ENCODE measurements at regions not wholly inside any gene's neighbourhood (a gene's known extent, or its start where the extent isn't known, plus 50 kb on each side); places are given as distances from the start of the nearest gene placed in this dataset.

GRCh38 chrY:19262310-19262709, 482.2 kb downstream of the KDM5D start:
- Histone ChIP-seq H3K9me3 (no peaks in the 10 kb centered on the region), H3K4me3 (no peak overlapping the region), H3K27me3 (replicated peaks; ENCODE audit: insufficient read depth) (no peaks in the 10 kb centered on the region), H3K4me1 (replicated peaks) (no peaks in the 10 kb centered on the region), H3K27ac (no peak overlapping the region), H3K36me3 (no peaks in the 10 kb centered on the region)
- TF ChIP-seq POLR2AphosphoS5 (IDR thresholded peaks at IDR 0.05) = no peak
- TF ChIP-seq POLR2A (IDR thresholded peaks at IDR 0.05) = no peak
- TF ChIP-seq, protein P1, sequence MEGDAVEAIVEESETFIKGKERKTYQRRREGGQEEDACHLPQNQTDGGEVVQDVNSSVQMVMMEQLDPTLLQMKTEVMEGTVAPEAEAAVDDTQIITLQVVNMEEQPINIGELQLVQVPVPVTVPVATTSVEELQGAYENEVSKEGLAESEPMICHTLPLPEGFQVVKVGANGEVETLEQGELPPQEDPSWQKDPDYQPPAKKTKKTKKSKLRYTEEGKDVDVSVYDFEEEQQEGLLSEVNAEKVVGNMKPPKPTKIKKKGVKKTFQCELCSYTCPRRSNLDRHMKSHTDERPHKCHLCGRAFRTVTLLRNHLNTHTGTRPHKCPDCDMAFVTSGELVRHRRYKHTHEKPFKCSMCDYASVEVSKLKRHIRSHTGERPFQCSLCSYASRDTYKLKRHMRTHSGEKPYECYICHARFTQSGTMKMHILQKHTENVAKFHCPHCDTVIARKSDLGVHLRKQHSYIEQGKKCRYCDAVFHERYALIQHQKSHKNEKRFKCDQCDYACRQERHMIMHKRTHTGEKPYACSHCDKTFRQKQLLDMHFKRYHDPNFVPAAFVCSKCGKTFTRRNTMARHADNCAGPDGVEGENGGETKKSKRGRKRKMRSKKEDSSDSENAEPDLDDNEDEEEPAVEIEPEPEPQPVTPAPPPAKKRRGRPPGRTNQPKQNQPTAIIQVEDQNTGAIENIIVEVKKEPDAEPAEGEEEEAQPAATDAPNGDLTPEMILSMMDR (IDR thresholded peaks at IDR 0.05) = no peak
- DNase-seq (ENCODE audit: low spot score) = no peak
- intact Hi-C loops (cut with DNase I) = no loop called here
- 61% methylated on average over 2 of the region's 2 CpGs for WGBS

GRCh38 chrY:19232276-19232994, 458.9 kb upstream of the HSFY2 start:
- no peak overlapping the region for H3K27ac ChIP-seq
- no peaks in the 10 kb centered on the region for H3K9me3 ChIP-seq
- no peak for TF ChIP-seq POLR2AphosphoS5 (IDR thresholded peaks at IDR 0.05)
- TF ChIP-seq, protein P1 (IDR thresholded peaks at IDR 0.05) = no peak
- no peak for TF ChIP-seq POLR2A (IDR thresholded peaks at IDR 0.05)
- intact Hi-C loops (cut with DNase I) = no loop called here
- H3K4me1 ChIP-seq (replicated peaks) = no peaks in the 10 kb centered on the region
- H3K36me3 ChIP-seq = no peaks in the 10 kb centered on the region
- no peak overlapping the region for H3K4me3 ChIP-seq
- no peak for DNase-seq (ENCODE audit: low spot score)
- WGBS = 50% methylated on average over 8 of the region's 9 CpGs
- no peaks in the 10 kb centered on the region for H3K27me3 ChIP-seq (replicated peaks; ENCODE audit: insufficient read depth)

- WGBS = 45% methylated on average over 1 of the region's 1 CpG
- TF ChIP-seq, protein P1 (IDR thresholded peaks at IDR 0.05) = no peak
- TF ChIP-seq POLR2A (IDR thresholded peaks at IDR 0.05) (no peak), POLR2AphosphoS5 (IDR thresholded peaks at IDR 0.05) (no peak)
Measured at GRCh38 chrY:19220784-19221183, 447.2 kb upstream of the HSFY2 start.

GRCh38 chrY:19208915-19209314, 435.4 kb upstream of the HSFY2 start:
- Histone ChIP-seq H3K36me3 (no peaks in the 10 kb centered on the region), H3K4me3 (no peak overlapping the region), H3K9me3 (no peaks in the 10 kb centered on the region), H3K4me1 (replicated peaks) (no peaks in the 10 kb centered on the region), H3K27me3 (replicated peaks; ENCODE audit: insufficient read depth) (no peaks in the 10 kb centered on the region), H3K27ac (no peak overlapping the region)
- TF ChIP-seq POLR2AphosphoS5 (IDR thresholded peaks at IDR 0.05) (no peak), POLR2A (IDR thresholded peaks at IDR 0.05) (no peak)
- TF ChIP-seq, protein P1 (IDR thresholded peaks at IDR 0.05) = no peak
- DNase-seq (ENCODE audit: low spot score) = no peak
- WGBS = 57% methylated on average over 2 of the region's 2 CpGs
- intact Hi-C loops (cut with DNase I) = no loop called here

More at GRCh38 chrY:19220784-19221183, 447.2 kb upstream of the HSFY2 start:
- intact Hi-C loops (cut with DNase I) = no loop called here
- Histone ChIP-seq H3K36me3 (no peaks in the 10 kb centered on the region), H3K4me3 (no peak overlapping the region), H3K27ac (no peak overlapping the region), H3K27me3 (replicated peaks; ENCODE audit: insufficient read depth) (no peaks in the 10 kb centered on the region), H3K4me1 (replicated peaks) (no peaks in the 10 kb centered on the region), H3K9me3 (no peaks in the 10 kb centered on the region)
- no peak for DNase-seq (ENCODE audit: low spot score)

- no peak for DNase-seq (ENCODE audit: low spot score)
Measured at GRCh38 chrY:19207048-19207447, 433.5 kb upstream of the HSFY2 start.

More at GRCh38 chrY:19207048-19207447, 433.5 kb upstream of the HSFY2 start:
- WGBS = 100% methylated on average over 1 of the region's 1 CpG
- TF ChIP-seq, protein P1 (IDR thresholded peaks at IDR 0.05) = no peak
- TF ChIP-seq POLR2AphosphoS5 (IDR thresholded peaks at IDR 0.05) = no peak
- TF ChIP-seq POLR2A (IDR thresholded peaks at IDR 0.05) = no peak
- Histone ChIP-seq H3K4me3 (no peak overlapping the region), H3K36me3 (no peaks in the 10 kb centered on the region), H3K27me3 (replicated peaks; ENCODE audit: insufficient read depth) (no peaks in the 10 kb centered on the region), H3K4me1 (replicated peaks) (no peaks in the 10 kb centered on the region), H3K9me3 (no peaks in the 10 kb centered on the region), H3K27ac (no peak overlapping the region)
- intact Hi-C loops (cut with DNase I) = no loop called here
